ENCODE measurements at regions not wholly inside any gene's neighbourhood (a gene's known extent, or its start where the extent isn't known, plus 50 kb on each side); places are given as distances from the start of the nearest gene placed in this dataset.

GRCh38 chr2:221853297-221853696 lies 281.2 kb upstream of the EPHA4 start:
- no peak overlapping the region for H2BK5ac ChIP-seq (ENCODE audit: low read depth, low read length)
- no peak overlapping the region for H3K4me2 ChIP-seq (ENCODE audit: insufficient read depth in 1 of 2, low read depth in 2 of 2, low read length in 2 of 2)
- no peak overlapping the region for H3K9ac ChIP-seq (replicated peaks in 1 of 4; ENCODE audit: extremely low read depth in 1 of 4, low read depth in 3 of 4, low read length in 3 of 4)
- H4K5ac ChIP-seq (ENCODE audit: insufficient read length, low read depth, low read length), result no peak overlapping the region
- H3K14ac ChIP-seq (ENCODE audit: insufficient read length), result no peak overlapping the region
- H3K23ac ChIP-seq (ENCODE audit: insufficient read length), result no peak overlapping the region
- no peaks in the 10 kb centered on the region for H3K79me1 ChIP-seq (ENCODE audit: low read depth, low read length)
- no peaks in the 10 kb centered on the region for H3K79me2 ChIP-seq (ENCODE audit: control insufficient read depth in 1 of 2, insufficient read depth in 2 of 2, low read length in 2 of 2)
- DNase-seq (ENCODE audit: low read depth in 1 of 2, low spot score in 2 of 2), result no peak
- no peak overlapping the region for H2AK5ac ChIP-seq (ENCODE audit: low read depth, low read length)
- no peak overlapping the region for H4K91ac ChIP-seq (replicated peaks; ENCODE audit: insufficient read length, low read length)
- 84% methylated on average over 1 of the region's 1 CpG; no CpG with 5 or more reads in 1 of the 2 experiments for WGBS, 2 experiments (ENCODE audit: extremely low coverage in 1 of 2, insufficient coverage in 1 of 2, insufficient read length in 1 of 2, insufficient replicate concordance in 2 of 2, low coverage in 1 of 2, low lambda C conversion rate in 2 of 2, missing lambda C conversion rate in 1 of 2)
- H3K36me3 ChIP-seq (ENCODE audit: control insufficient read depth in 2 of 4, insufficient read depth in 4 of 4, low read length in 3 of 4), result no peaks in the 10 kb centered on the region
- H3K27ac ChIP-seq (ENCODE audit: low read depth, low read length), result no peak overlapping the region
- H3K4ac ChIP-seq (replicated peaks; ENCODE audit: insufficient read length, low read depth, low read length), result no peak overlapping the region
- H4K8ac ChIP-seq (ENCODE audit: extremely low read depth, insufficient read depth, low read length), result no peak overlapping the region
- FAIRE-seq, result no peak
- H3K4me3 ChIP-seq (ENCODE audit: extremely low read depth in 1 of 4, insufficient read depth in 2 of 4, low read depth in 3 of 4, low read length in 4 of 4), result no peak overlapping the region
- no peak overlapping the region for H2BK15ac ChIP-seq (ENCODE audit: low read length)
- no peaks in the 10 kb centered on the region for H4K20me1 ChIP-seq (replicated peaks in 1 of 2; ENCODE audit: control insufficient read depth in 1 of 2, insufficient read depth in 2 of 2, low read length in 2 of 2)
- H3K18ac ChIP-seq (ENCODE audit: extremely low read depth, low read length), result no peak overlapping the region
- ChIA-PET CTCF (ENCODE audit: partially characterized antibody) (no interaction called here), POLR2A (ENCODE audit: partially characterized antibody) (no interaction called here)
- H3K27me3 ChIP-seq (replicated peaks in 1 of 4; ENCODE audit: control insufficient read depth in 3 of 4, extremely low read depth in 1 of 4, insufficient read depth in 3 of 4, low read length in 3 of 4), result no peaks in the 10 kb centered on the region
- no peak overlapping the region for H2BK12ac ChIP-seq (ENCODE audit: low read depth, low read length)
- no peak overlapping the region for H2BK120ac ChIP-seq (replicated peaks; ENCODE audit: low read depth, low read length)
- no peaks in the 10 kb centered on the region for H3K9me3 ChIP-seq (ENCODE audit: insufficient read depth in 2 of 2, low read depth in 1 of 2, low read length in 1 of 2)
- H3K56ac ChIP-seq (replicated peaks; ENCODE audit: insufficient read length, low read depth, low read length), result no peak overlapping the region
- peaks cover 0 to 2% (median 0%) of the 10 kb centered on the region in 4 experiments; a peak in 2 of 7 replicates for H3K4me1 ChIP-seq (replicated peaks in 1 of 4; ENCODE audit: control insufficient read depth in 3 of 4, insufficient read depth in 4 of 4, low read length in 3 of 4)
- no peak overlapping the region for H2BK20ac ChIP-seq (ENCODE audit: low read length)
- no peaks in the 10 kb centered on the region for H3K23me2 ChIP-seq (ENCODE audit: low read depth, low read length)
- no peak overlapping the region for H2AFZ ChIP-seq (ENCODE audit: low read length)
- TF ChIP-seq GABPA (IDR thresholded peaks at IDR 0.05; ENCODE audit: borderline replicate concordance, insufficient read depth, low read length) (no peak), CREB1 (IDR thresholded peaks at IDR 0.05) (no peak), CEBPB (IDR thresholded peaks at IDR 0.05; ENCODE audit: low read depth, low read length) (no peak), RBBP5 (IDR thresholded peaks at IDR 0.05; ENCODE audit: borderline replicate concordance, low read depth, low read length) (no peak), SUZ12 (IDR thresholded peaks at IDR 0.05; ENCODE audit: low read length) (no peak), CTBP2 (IDR thresholded peaks at IDR 0.05; ENCODE audit: borderline replicate concordance, insufficient read depth, insufficient read length, low read length) (no peak), SIN3A (conservative IDR thresholded peaks at IDR 0.05 in 1 of 2, IDR thresholded peaks at IDR 0.05 in 1 of 2; ENCODE audit: low read depth in 1 of 2, low read length in 2 of 2) (no peak), TCF12 (IDR thresholded peaks at IDR 0.05; ENCODE audit: low read depth, low read length) (no peak), TAF7 (optimal IDR thresholded peaks at IDR 0.05; ENCODE audit: borderline replicate concordance, low read depth, low read length) (no peak), BACH1 (IDR thresholded peaks at IDR 0.05; ENCODE audit: low read length) (no peak), HDAC6 (IDR thresholded peaks at IDR 0.05; ENCODE audit: low read depth, low read length) (no peak), NANOG (IDR thresholded peaks at IDR 0.05; ENCODE audit: insufficient read depth, low read depth, low read length, poor library complexity, severe bottlenecking) (no peak), SP1 (IDR thresholded peaks at IDR 0.05; ENCODE audit: low read depth, low read length) (no peak), GTF2F1 (IDR thresholded peaks at IDR 0.05; ENCODE audit: borderline replicate concordance, low read depth, low read length) (no peak), YY1 (IDR thresholded peaks at IDR 0.05; ENCODE audit: low read depth, low read length) (no peak), EZH2 (IDR thresholded peaks at IDR 0.05; ENCODE audit: low read depth, low read length, severe bottlenecking) (no peak)

Measured in H1 (cell line).